IMR-90 (cell line): ENCODE measurements at regions not wholly inside any gene's neighbourhood (a gene's known extent, or its start where the extent isn't known, plus 50 kb on each side); places are given as distances from the start of the nearest gene placed in this dataset.

Source experiments
- ATAC-seq: fragments of 200-7000 bp; cut with Tn5 transposase; 2 replicates; pipeline ENCODE4 v1.9.1; 2020; ENCODE audit warnings: low read depth, mild to moderate bottlenecking, moderate library complexity
- BruUV-seq: library from RNA; stranded (reverse); fragments of 400-500 nt; replicated peaks from 2 replicates; lab custom pipeline; 2021; lab: Mats Ljungman, UMichigan
- CTCF ChIA-PET: fragments of 300-600 bp; formaldehyde crosslinking; extraction: SDS; loops from one replicate; lab custom pipeline; 2021; ENCODE audit warnings: antibody characterized with exemption; lab: Yijun Ruan, JAX
- POLR2A ChIA-PET: fragments of 300-600 bp; sonication (Branson Sonifier 250); formaldehyde crosslinking; loops from one replicate; lab custom pipeline; 2022; ENCODE audit warnings: antibody characterized with exemption; ENCODE audit not compliant: unreplicated experiment; lab: Charles Lee
- DNase-seq: peaks from one replicate; pipeline ENCODE4 v3.0.0; 2013
- H2AFZ ChIP-seq: replicated peaks from 2 replicates; pipeline ENCODE3; 2013; ENCODE audit warnings: low read length, mild to moderate bottlenecking; ENCODE audit not compliant: poor library complexity
- H2AK5ac ChIP-seq: 2 replicates; pipeline ENCODE4 v1.6.1; 2013; ENCODE audit warnings: low read depth, low read length, inconsistent platforms
- H2AK9ac ChIP-seq: replicated peaks from 2 replicates; pipeline ENCODE3; 2013; ENCODE audit warnings: mild to moderate bottlenecking, low read depth, low read length, moderate library complexity; ENCODE audit not compliant: poor library complexity
- H2BK120ac ChIP-seq: 2 replicates; pipeline ENCODE4 v1.6.1; 2013; ENCODE audit warnings: low read depth, low read length, inconsistent platforms
- H2BK15ac ChIP-seq: 3 replicates; pipeline ENCODE4 v1.6.1; 2013; ENCODE audit warnings: low read depth, low read length, inconsistent platforms
- H2BK20ac ChIP-seq: 2 replicates; pipeline ENCODE4 v1.6.1; 2013; ENCODE audit warnings: low read depth, mild to moderate bottlenecking, inconsistent platforms, low read length, moderate library complexity
- H2BK5ac ChIP-seq: 2 replicates; pipeline ENCODE4 v1.6.1; 2013; ENCODE audit warnings: mild to moderate bottlenecking, low read depth, low read length, inconsistent platforms; ENCODE audit not compliant: poor library complexity, severe bottlenecking
- H3K14ac ChIP-seq: replicated peaks from 2 replicates; pipeline ENCODE4 v1.6.1; 2013; ENCODE audit warnings: low read depth, low read length, inconsistent platforms
- H3K18ac ChIP-seq: 2 replicates; pipeline ENCODE4 v1.6.1; 2013; ENCODE audit warnings: low read depth, low read length, control low read depth
- H3K23ac ChIP-seq: 2 replicates; pipeline ENCODE4 v1.6.1; 2013; ENCODE audit warnings: low read depth, low read length, inconsistent platforms
- H3K27ac ChIP-seq: 2 replicates; pipeline ENCODE4 v1.5.1; 2013; ENCODE audit warnings: mild to moderate bottlenecking, control low read depth, low read length; ENCODE audit not compliant: insufficient read depth
- H3K27me3 ChIP-seq: 2 replicates; pipeline ENCODE4 v1.6.1; 2013; ENCODE audit warnings: low read length; ENCODE audit not compliant: control insufficient read depth, insufficient read depth
- H3K36me3 ChIP-seq: 2 replicates; pipeline ENCODE4 v1.6.1; 2013; ENCODE audit warnings: low read length, mixed read lengths; ENCODE audit not compliant: control insufficient read depth, insufficient read depth
- H3K4ac ChIP-seq: 2 replicates; pipeline ENCODE4 v1.6.1; 2013; ENCODE audit warnings: low read depth, low read length, inconsistent platforms
- H3K4me1 ChIP-seq: 2 replicates; pipeline ENCODE4 v1.6.1; 2013; ENCODE audit warnings: low read length, mixed read lengths; ENCODE audit not compliant: control insufficient read depth, insufficient read depth
- H3K4me2 ChIP-seq: 2 replicates; pipeline ENCODE4 v1.6.1; 2013; ENCODE audit warnings: low read depth, mild to moderate bottlenecking, control low read depth, low read length, moderate library complexity
- H3K4me3 ChIP-seq: 2 replicates; pipeline ENCODE4 v1.5.1; 2013; ENCODE audit warnings: low read depth, mild to moderate bottlenecking, control low read depth, low read length, moderate library complexity; ENCODE audit not compliant: insufficient read depth
- H3K56ac ChIP-seq: 2 replicates; pipeline ENCODE4 v1.6.1; 2013; ENCODE audit warnings: low read length, inconsistent platforms; ENCODE audit not compliant: insufficient read depth; ENCODE audit errors: extremely low read depth
- H3K79me1 ChIP-seq, 2 experiments: 2 replicates each; pipeline ENCODE4 v1.6.1; 2013; ENCODE audit warnings: low read length in 2 of 2, inconsistent platforms in 1 of 2, low read depth in 1 of 2
- H3K9ac ChIP-seq: 2 replicates; pipeline ENCODE4 v1.6.1; 2013; ENCODE audit warnings: low read depth, low read length, control low read depth
- H3K9me1 ChIP-seq: 2 replicates; pipeline ENCODE4 v1.6.1; 2013; ENCODE audit warnings: low read length, inconsistent platforms; ENCODE audit not compliant: insufficient read depth
- H3K9me3 ChIP-seq: 2 replicates; pipeline ENCODE4 v1.6.1; 2013; ENCODE audit warnings: low read length; ENCODE audit not compliant: control insufficient read depth, insufficient read depth
- H4K20me1 ChIP-seq: 2 replicates; pipeline ENCODE4 v1.6.1; 2013; ENCODE audit warnings: low read length, inconsistent platforms; ENCODE audit not compliant: insufficient read depth
- H4K5ac ChIP-seq: 2 replicates; pipeline ENCODE4 v1.6.1; 2013; ENCODE audit warnings: mild to moderate bottlenecking, low read depth, low read length, control low read depth
- H4K8ac ChIP-seq, 2 experiments: 2 replicates each; pipeline ENCODE4 v1.6.1; 2013; ENCODE audit warnings: low read depth in 2 of 2, low read length in 2 of 2, control low read depth in 1 of 2, inconsistent platforms in 1 of 2
- H4K91ac ChIP-seq: 2 replicates; pipeline ENCODE4 v1.6.1; 2013; ENCODE audit warnings: low read depth, low read length, inconsistent platforms; ENCODE audit not compliant: insufficient read depth
- BHLHE40 ChIP-seq: fragments of 150-350 bp; IDR thresholded peaks from 2 replicates; pipeline ENCODE4 v1.6.1; 2016; ENCODE audit warnings: mild to moderate bottlenecking, low read depth, low read length
- CEBPB ChIP-seq: IDR thresholded peaks from 2 replicates; pipeline ENCODE4 v1.6.1; 2012; ENCODE audit warnings: low read depth, low read length, improper control_type of control experiment
- CHD1 ChIP-seq: IDR thresholded peaks from 2 replicates; pipeline ENCODE4 v1.6.1; 2012; ENCODE audit warnings: low read depth, low read length, improper control_type of control experiment
- FOS ChIP-seq: fragments of 150-350 bp; IDR thresholded peaks from 2 replicates; pipeline ENCODE4 v1.6.1; 2016; ENCODE audit warnings: low read depth, low read length
- MAFK ChIP-seq: IDR thresholded peaks from 2 replicates; pipeline ENCODE4 v1.6.1; 2012; ENCODE audit warnings: low read depth, low read length, improper control_type of control experiment
- MAZ ChIP-seq: IDR thresholded peaks from 2 replicates; pipeline ENCODE4 v1.6.1; 2012; ENCODE audit warnings: low read depth, mild to moderate bottlenecking, low read length, improper control_type of control experiment, moderate library complexity, borderline replicate concordance
- NFE2L2 ChIP-seq: fragments of 150-350 bp; IDR thresholded peaks from 2 replicates; pipeline ENCODE4 v1.6.1; 2016; ENCODE audit warnings: low read depth, mild to moderate bottlenecking, low read length
- POLR2A ChIP-seq: IDR thresholded peaks from 2 replicates; pipeline ENCODE4 v1.6.1; 2012; ENCODE audit warnings: mild to moderate bottlenecking, low read depth, low read length
- RAD21 ChIP-seq: IDR thresholded peaks from 2 replicates; pipeline ENCODE4 v1.6.1; 2012; ENCODE audit warnings: low read length, improper control_type of control experiment
- RCOR1 ChIP-seq: IDR thresholded peaks from 2 replicates; pipeline ENCODE4 v1.6.1; 2012; ENCODE audit warnings: mild to moderate bottlenecking, low read length, improper control_type of control experiment; ENCODE audit not compliant: insufficient replicate concordance
- RFX5 ChIP-seq: IDR thresholded peaks from 2 replicates; pipeline ENCODE4 v1.8.0; 2012; ENCODE audit warnings: low read depth, mild to moderate bottlenecking, low read length, moderate library complexity
- SMC3 ChIP-seq: fragments of 150-350 bp; IDR thresholded peaks from 2 replicates; pipeline ENCODE4 v1.6.1; 2016; ENCODE audit warnings: low read depth, mild to moderate bottlenecking, antibody characterized with exemption, low read length, moderate library complexity
- WGBS, 2 experiments: methylation state at CpG; one replicate each; pipeline versions ENCODE4 v1.1.5 to v1.1.7; 2013; ENCODE audit warnings: missing lambda C conversion rate in 2 of 2; ENCODE audit not compliant: insufficient read length in 1 of 2; ENCODE audit errors: extremely low coverage in 2 of 2; 5-methylcytosine and 5-hydroxymethylcytosine counted together
- dilution Hi-C: fragments of 300-500 bp; cut with HindIII; formaldehyde crosslinking; loops from one replicate; pipeline ENCODE4 v1.14.3; 2018; ENCODE audit warnings: low sequenced_read_pairs; ENCODE audit not compliant: unreplicated experiment
- in situ Hi-C: fragments of 300-500 bp; cut with MboI; formaldehyde crosslinking; loops from 3 replicates; pipeline ENCODE4 v1.14.3; 2019; ENCODE audit warnings: low sequenced_read_pairs, inconsistent platforms, mixed read lengths
- intact Hi-C: fragments of 100-400 bp; cut with micrococcal nuclease; formaldehyde crosslinking; loops from 2 replicates; pipeline ENCODE4 v1.10.0; 2022
- TF ChIP-seq, protein P1 (sequence below): conservative IDR thresholded peaks from 2 replicates; pipeline ENCODE4 v1.5.1; 2012; ENCODE audit warnings: mild to moderate bottlenecking, low read depth, low read length, improper control_type of control experiment
- TF ChIP-seq, protein P2 (sequence below): fragments of 150-350 bp; IDR thresholded peaks from 2 replicates; pipeline ENCODE4 v1.6.1; 2017; ENCODE audit warnings: mild to moderate bottlenecking, antibody characterized with exemption, low read length, low read depth

DNA sequence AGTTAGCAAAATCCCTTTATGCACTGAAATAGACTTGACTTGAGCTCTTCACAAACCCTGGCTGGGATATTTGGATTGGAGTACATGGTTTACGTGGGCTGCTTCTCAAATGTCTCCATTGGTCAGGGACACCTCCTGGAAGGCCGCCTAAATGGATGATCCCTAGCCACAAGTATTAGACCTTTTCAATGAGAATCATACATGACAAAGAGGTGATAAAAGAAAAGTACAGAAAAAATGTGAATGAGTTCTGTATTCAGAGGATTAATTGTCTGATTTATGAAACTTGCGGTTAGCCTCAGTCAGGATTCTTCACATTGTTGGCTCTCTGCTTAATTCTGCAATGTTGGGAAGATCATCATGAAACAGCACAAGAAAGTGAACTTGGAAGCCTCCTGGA, 752.8 kb upstream of the ADAMTS16 start:
- no peak overlapping the region for H3K23ac ChIP-seq
- no peak overlapping the region for H2BK120ac ChIP-seq
- no peaks in the 10 kb centered on the region for H3K79me1 ChIP-seq
- H2AK9ac ChIP-seq = no peak overlapping the region
- no CpG with 5 or more reads among the region's 3 CpGs for WGBS, 2 experiments
- no peak overlapping the region for H4K5ac ChIP-seq
- BruUV-seq = no TSS peak
- no peak overlapping the region for H4K8ac ChIP-seq
- H3K9me1 ChIP-seq = no peaks in the 10 kb centered on the region
- in situ Hi-C loops = no loop called here
- H3K18ac ChIP-seq = no peak overlapping the region
- no peak overlapping the region for H3K4ac ChIP-seq
- no peak overlapping the region for H2BK15ac ChIP-seq
- dilution Hi-C loops = no loop called here
- DNase-seq = no peak
- no peak overlapping the region for H2AK5ac ChIP-seq
- no peak overlapping the region for H3K14ac ChIP-seq
- H2BK20ac ChIP-seq = no peak overlapping the region
- H3K56ac ChIP-seq = no peak overlapping the region
- no peak overlapping the region for H3K4me2 ChIP-seq
- intact Hi-C loops = no loop called here
- no peak overlapping the region for H2AFZ ChIP-seq
- H3K27ac ChIP-seq = no peak overlapping the region
- ATAC-seq = no peak
- no peaks in the 10 kb centered on the region for H4K20me1 ChIP-seq
- H3K9me3 ChIP-seq = peaks cover 10% of the 10 kb centered on the region
- no peaks in the 10 kb centered on the region for H3K27me3 ChIP-seq
- no peak overlapping the region for H2BK5ac ChIP-seq
- no peak overlapping the region for H3K9ac ChIP-seq
- CTCF ChIA-PET = no interaction called here
- TF ChIP-seq RFX5 (no peak), RCOR1 (no peak), MAFK (no peak), BHLHE40 (no peak), RAD21 (no peak), CHD1 (no peak), MAZ (no peak), FOS (no peak), NFE2L2 (no peak), SMC3 (no peak), CEBPB (no peak), POLR2A (no peak)
- TF ChIP-seq, protein P1, sequence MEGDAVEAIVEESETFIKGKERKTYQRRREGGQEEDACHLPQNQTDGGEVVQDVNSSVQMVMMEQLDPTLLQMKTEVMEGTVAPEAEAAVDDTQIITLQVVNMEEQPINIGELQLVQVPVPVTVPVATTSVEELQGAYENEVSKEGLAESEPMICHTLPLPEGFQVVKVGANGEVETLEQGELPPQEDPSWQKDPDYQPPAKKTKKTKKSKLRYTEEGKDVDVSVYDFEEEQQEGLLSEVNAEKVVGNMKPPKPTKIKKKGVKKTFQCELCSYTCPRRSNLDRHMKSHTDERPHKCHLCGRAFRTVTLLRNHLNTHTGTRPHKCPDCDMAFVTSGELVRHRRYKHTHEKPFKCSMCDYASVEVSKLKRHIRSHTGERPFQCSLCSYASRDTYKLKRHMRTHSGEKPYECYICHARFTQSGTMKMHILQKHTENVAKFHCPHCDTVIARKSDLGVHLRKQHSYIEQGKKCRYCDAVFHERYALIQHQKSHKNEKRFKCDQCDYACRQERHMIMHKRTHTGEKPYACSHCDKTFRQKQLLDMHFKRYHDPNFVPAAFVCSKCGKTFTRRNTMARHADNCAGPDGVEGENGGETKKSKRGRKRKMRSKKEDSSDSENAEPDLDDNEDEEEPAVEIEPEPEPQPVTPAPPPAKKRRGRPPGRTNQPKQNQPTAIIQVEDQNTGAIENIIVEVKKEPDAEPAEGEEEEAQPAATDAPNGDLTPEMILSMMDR = no peak
- TF ChIP-seq, protein P2, sequence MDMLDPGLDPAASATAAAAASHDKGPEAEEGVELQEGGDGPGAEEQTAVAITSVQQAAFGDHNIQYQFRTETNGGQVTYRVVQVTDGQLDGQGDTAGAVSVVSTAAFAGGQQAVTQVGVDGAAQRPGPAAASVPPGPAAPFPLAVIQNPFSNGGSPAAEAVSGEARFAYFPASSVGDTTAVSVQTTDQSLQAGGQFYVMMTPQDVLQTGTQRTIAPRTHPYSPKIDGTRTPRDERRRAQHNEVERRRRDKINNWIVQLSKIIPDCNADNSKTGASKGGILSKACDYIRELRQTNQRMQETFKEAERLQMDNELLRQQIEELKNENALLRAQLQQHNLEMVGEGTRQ = no peak
- no peak overlapping the region for H4K91ac ChIP-seq
- no peak overlapping the region for H3K4me3 ChIP-seq
- H3K36me3 ChIP-seq = no peaks in the 10 kb centered on the region
- POLR2A ChIA-PET = no interaction called here
- H3K4me1 ChIP-seq = no peaks in the 10 kb centered on the region
